Activated naive CD4-positive, alpha-beta T cell treated with Interleukin-2 at 50 U/mL for 16 hours (primary cell): ENCODE measurements at regions not wholly inside any gene's neighbourhood (a gene's known extent, or its start where the extent isn't known, plus 50 kb on each side); places are given as distances from the start of the nearest gene placed in this dataset.

Experiments used
- DNase-seq: peaks from one replicate; pipeline ENCODE4 v3.0.0-alpha.2; 2020

DNA sequence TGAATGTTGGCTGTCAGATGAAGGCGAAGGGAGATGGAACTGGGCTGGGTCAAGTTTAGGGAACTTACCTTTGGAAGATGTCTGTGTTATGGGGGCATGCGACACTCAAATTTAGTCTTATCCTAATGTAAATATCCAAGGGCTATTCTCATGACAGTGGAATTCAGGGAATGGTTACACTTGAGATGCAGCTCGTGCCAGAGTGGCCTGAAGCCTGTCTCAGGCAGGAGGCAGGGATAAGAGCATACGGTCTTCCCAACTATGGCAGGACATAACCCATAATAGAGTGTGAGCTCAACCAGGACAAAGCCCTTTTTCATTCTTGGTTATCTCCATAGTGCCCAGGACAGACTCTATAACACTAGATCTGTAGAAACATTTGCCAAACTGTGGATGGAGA, 393.3 kb upstream of the CDH11 start:
- no peak for DNase-seq

- no peak for DNase-seq
These were observed 389.0 kb upstream of the CDH11 start for GRCh38 chr16:65510850-65511249.

DNA sequence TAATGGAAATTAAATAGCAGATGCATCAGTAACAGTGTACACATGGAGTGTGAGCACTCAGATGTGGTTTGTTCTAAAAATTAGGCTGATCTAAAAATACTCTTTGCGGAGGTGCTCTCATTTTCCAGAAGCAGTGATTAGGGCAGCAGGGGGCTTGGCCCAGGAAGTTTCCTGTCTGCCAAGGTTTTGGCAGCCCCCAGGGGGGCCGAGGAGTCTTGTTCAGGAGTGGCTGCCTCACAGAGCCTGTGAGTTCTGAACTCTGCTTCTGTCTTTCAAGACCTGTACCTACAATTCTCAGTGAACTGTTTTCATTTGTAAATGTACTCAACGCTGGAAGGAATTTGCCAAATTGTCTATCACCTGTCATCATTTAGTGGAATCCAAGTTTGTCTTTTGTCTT, 388.4 kb upstream of the CDH11 start:
- no peak for DNase-seq

- no peak for DNase-seq
These were observed 387.3 kb upstream of the CDH11 start for GRCh38 chr16:65509172-65509571.

GRCh38 chr16:65500919-65501318, 379.1 kb upstream of the CDH11 start:
- no peak for DNase-seq

DNA sequence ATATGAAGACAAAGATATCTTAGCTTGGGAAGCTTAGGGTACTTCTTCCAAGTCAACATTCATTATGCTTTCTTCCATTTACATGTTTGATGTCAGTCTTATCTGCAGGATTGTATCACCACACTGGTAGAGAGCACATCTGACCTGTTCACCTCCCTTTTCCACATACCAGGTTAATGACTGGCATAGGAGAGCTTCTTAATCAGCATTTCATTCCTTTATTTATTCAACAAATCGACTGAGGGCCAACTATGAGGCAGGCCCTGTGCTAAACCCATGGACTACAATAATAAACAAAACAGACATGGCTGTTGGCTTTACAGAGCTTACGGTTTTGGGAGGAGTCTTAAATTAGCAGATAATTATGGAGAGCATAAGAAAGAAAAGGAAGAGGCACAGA, 378.1 kb upstream of the CDH11 start:
- DNase-seq, result no peak

DNA sequence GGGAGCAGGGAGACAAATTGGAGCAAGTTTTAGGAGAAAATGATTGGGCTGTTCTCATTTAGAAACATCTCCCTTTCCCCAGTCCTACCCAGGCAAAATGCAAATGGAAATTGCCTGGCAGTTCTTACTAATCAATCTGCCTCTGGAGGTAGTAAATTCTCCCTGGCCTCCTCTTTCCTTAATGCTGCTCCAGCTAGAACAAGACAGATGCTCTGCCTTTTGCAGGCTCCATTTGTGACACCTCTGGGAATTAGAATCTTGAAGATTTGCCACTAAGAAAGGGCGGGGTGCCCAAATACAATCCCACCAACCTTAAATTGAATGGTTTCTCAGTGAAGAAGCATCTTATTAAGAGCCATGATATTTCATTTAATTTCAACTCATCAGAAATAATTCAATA, 377.7 kb upstream of the CDH11 start:
- no peak for DNase-seq

- DNase-seq, result no peak
These were observed 375.7 kb upstream of the CDH11 start for GRCh38 chr16:65497571-65497970.

GRCh38 chr16:65495106-65495505, 373.2 kb upstream of the CDH11 start:
- no peak for DNase-seq

DNA sequence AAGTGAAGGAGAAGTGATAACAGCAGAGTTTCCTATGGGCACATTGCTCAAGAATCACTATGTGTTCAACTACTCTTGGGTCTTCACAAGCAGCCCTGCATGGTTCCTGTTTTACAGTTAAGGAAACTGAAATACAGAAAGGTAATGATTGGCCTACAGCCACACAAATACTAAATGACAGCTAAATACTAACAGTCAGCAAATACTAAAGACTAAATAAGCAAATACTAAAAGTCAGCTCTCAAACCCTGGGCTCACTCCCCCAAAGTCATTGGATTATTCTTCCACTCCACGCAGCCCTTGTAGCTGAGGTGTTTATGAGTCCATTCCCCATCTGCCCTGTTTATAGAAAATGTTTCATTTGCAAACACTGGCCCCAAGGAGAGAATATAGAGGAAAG, 372.7 kb upstream of the CDH11 start:
- DNase-seq, result no peak

- DNase-seq, result no peak
These were observed 372.2 kb upstream of the CDH11 start for GRCh38 chr16:65494080-65494479.

GRCh38 chr16:65490286-65490685, 368.4 kb upstream of the CDH11 start:
- DNase-seq, result no peak

DNA sequence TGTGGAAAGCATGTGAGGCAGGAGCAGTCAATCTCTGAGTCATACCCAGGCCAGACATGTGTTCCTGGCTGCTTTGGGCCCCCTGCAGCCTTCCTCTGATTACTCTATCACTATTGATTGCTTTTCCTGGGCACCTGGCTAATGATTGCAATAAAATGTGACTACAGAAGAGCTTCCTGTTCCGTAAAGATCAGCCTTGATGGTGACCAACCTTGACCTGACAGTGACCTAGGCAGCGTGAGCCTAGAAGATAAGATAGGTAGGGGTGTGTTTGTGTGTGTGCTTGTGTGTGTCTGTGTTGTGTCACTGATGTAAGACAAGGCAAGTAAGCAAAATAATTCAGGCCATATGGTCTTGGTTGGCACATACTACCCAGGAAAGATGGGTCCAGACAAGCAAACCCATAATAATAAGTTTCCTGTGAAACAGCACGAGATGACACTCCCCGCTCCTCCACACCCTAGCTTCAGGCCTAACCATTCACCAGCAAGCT, 367.7 kb upstream of the CDH11 start:
- DNase-seq, result no peak

- no peak for DNase-seq
These were observed 365.4 kb upstream of the CDH11 start for GRCh38 chr16:65487231-65487630.

- DNase-seq, result no peak
These were observed 360.1 kb upstream of the CDH11 start for GRCh38 chr16:65481956-65482355.

GRCh38 chr16:65480281-65481091, 358.6 kb upstream of the CDH11 start:
- no peak for DNase-seq

DNA sequence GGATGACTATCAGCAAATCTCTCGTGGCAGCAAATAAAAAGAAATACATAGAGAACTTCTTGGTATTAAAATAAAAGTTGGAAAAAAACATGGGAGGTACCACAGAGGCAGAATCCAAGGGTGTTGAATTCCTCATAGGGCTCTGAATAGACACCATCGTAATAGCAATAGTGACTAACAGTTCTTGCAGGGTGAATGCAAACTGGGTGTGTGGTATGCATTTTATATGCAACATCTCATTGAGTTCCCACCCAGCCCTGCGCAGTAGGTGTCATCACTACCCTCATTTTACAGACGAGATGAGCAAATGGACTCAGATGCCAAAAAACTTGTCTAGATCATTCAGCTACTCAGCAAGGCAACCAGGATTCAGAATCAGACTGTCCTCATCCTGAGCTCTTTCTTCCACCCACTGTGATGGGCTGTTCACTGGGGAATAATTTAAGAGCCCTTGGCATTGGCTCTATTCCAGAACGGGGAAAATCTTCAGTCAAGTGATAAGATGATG, 354.6 kb upstream of the CDH11 start:
- no peak for DNase-seq

DNA sequence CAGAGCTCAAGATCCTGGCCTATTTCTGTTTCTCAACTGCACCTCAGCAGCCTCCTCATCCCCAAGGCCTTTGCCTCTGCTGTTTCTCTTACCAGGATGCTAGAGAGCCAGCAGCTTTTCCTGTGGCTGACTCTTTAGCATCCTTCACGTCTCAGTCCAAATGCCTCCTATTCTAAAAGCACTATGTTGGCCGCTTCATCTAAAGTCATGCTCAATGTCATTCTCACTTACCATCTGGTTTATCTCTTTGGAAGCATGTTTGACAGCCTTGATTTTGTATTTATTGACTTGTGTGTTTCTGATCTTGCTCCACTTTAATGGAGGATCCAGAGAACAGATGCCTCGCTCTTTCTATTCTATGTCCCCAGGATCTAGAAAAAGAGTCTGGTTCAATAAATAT, 351.8 kb upstream of the CDH11 start:
- DNase-seq, result no peak

- no peak for DNase-seq
These were observed 347.3 kb upstream of the CDH11 start for GRCh38 chr16:65469116-65469515.

- DNase-seq, result no peak
These were observed 346.3 kb upstream of the CDH11 start for GRCh38 chr16:65468133-65468532.

GRCh38 chr16:65463652-65464260, 341.9 kb upstream of the CDH11 start:
- no peak for DNase-seq

- DNase-seq, result no peak
These were observed 335.2 kb upstream of the CDH11 start for GRCh38 chr16:65457084-65457483.

GRCh38 chr16:65455761-65456160, 333.9 kb upstream of the CDH11 start:
- no peak for DNase-seq

DNA sequence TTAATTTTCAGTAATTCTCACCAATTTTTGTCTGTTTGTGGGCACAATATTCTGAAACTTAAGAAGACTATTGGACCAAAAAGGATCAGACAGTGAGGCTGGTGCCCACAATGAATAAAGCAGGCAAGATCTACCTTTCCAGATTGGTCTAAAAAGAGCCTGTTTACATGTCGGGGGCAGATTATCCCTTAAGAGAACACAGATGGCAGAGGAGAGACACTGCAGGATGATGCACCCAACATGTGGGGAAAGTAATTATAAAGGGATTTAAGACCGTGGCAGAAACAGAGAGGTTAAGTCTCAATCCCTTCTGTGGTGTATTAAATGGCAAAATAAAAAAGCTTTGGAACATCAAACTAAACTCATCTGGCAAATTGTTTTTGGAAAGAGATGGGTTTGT, 331.8 kb upstream of the CDH11 start:
- no peak for DNase-seq
